ENCODE measurements at regions not wholly inside any gene's neighbourhood (a gene's known extent, or its start where the extent isn't known, plus 50 kb on each side); places are given as distances from the start of the nearest gene placed in this dataset.
A peak's percentile ranks its signal among the peaks of the same experiment; 100 is the strongest.
"Not testable (repeated sequence)": the region's sequence is repeated elsewhere in the genome, so short reads cannot be mapped to it uniquely, and the experiment has no call there.

DNA sequence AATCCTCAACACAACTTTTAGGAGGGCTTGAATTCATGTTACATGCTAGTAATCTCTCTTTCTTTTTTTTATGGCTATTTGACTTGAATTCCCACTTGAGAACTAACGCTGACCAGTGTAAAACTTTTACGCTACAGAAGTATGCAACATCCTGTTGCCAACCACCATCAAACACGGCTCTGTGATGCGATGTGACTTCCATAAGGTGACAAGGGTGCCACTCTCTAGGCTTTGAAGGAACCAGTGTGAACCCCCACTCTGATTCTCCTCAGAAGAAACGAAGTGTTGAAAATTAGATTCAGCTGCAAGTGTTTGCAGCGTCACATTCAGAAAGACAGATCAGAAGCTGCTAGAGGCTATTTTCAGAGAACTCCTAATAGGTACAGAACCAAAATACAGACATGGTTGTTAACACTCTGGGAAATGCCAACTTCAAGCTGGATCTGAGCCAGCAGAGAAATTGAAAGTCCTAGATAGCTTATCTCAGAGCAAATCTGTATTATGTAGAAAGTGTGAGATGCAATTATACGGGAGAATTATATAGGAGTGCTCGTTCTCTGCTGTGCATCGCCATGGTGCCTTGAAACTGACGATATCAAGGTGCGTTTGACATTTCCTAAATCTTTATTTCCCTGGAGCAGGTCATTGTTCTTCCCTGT is 271.2 kb downstream of the LPIN1 start:
- WGBS (ENCODE audit: missing lambda C conversion rate), result 30% methylated on average over 11 of the region's 11 CpGs
- no peak for FAIRE-seq
- POLR2A ChIA-PET, result no interaction called here

DNA sequence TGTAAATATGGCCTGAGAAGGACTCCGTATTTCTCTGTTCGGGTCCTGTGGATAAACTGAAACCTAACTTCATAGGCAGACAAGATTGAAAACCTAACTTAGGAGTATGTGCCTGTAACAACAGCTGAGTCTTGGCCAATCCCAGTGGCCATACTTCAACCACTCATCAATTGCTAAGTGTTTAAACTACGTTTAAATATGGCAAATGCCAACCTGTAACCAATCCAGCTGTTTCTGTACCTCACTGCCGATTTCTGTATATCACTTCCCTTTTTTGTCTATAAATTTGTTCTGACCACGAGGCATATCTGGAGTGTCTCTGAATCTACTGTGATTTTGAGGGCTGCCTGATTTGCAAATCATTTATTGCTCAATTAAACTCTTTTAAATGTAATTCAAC is 272.3 kb downstream of the LPIN1 start:
- ATAC-seq; POLR2A ChIA-PET; H3K4me1 ChIP-seq; H3K27ac ChIP-seq; FAIRE-seq; CTCF ChIA-PET; DNase-seq (ENCODE audit: low read depth in 1 of 2, low spot score in 1 of 2); H3K4me3 ChIP-seq: not testable (repeated sequence)
- Histone ChIP-seq H3K9me3 (peaks cover 31% of the 10 kb centered on the region; the same call in 2 of the 3 replicates), H3K4me2 (peak overlapping the region; percentile 39; the same call in 2 of the 3 replicates)
- WGBS (ENCODE audit: missing lambda C conversion rate), result 3% methylated on average over 5 of the region's 5 CpGs

More for the DNA sequence above, 271.2 kb downstream of the LPIN1 start:
- Histone ChIP-seq H3K4me1 (no peaks in the 10 kb centered on the region), H3K9me3 (peaks cover 33% of the 10 kb centered on the region; the same call in 2 of the 3 replicates), H3K4me3 (no peak overlapping the region), H3K27ac (no peak overlapping the region), H3K4me2 (no peak overlapping the region)
- CTCF ChIA-PET, result no interaction called here
- DNase-seq (ENCODE audit: low read depth in 1 of 2, low spot score in 1 of 2) (no peak), ATAC-seq (no peak)
- TF ChIP-seq, protein P1, sequence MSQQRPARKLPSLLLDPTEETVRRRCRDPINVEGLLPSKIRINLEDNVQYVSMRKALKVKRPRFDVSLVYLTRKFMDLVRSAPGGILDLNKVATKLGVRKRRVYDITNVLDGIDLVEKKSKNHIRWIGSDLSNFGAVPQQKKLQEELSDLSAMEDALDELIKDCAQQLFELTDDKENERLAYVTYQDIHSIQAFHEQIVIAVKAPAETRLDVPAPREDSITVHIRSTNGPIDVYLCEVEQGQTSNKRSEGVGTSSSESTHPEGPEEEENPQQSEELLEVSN (IDR thresholded peaks at IDR 0.05; ENCODE audit: borderline replicate concordance, low read depth), result no peak
- TF ChIP-seq ELK1 (IDR thresholded peaks at IDR 0.05; ENCODE audit: low read depth, low read length), result no peak
- no peak for TF ChIP-seq FOXS1 (CRISPR knock-in tag; IDR thresholded peaks at IDR 0.05)
- TF ChIP-seq POLR2AphosphoS2 (conservative IDR thresholded peaks at IDR 0.05; ENCODE audit: low read length), result no peak

DNA sequence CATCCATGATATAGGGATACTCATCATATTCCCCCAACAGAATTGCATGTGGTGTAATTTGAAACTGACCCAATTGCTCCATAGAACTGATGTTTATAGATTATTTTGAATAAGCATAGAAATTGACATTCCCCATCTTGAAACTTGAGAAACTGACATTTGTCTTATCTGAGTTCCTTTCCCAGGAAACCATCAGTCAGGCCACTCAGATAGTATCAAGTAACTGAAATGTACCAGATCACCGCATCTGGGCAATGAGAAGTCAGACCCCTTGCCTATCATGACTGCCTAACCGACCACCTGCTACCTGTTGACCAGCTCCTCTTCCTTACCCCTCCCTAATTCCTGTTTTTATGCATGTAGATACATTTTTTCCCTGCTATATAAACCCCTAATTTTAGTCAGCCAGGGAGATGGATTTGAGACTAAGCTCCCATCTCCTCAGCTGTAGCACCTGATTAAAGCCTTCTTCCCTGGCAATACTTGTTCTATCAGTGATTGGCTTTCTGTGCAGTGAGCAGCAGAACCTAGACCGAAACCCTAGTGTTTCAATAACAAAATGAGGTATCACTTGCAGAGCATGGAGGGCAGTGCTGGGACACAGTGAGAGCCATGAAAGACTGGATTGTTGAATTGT is 274.5 kb downstream of the LPIN1 start:
- Histone ChIP-seq H3K4me2 (no peak overlapping the region), H3K4me3 (no peak overlapping the region), H3K27ac (no peak overlapping the region), H3K9me3 (peaks cover 28% of the 10 kb centered on the region; the same call in 2 of the 3 replicates), H3K4me1 (no peaks in the 10 kb centered on the region)
- ATAC-seq (no peak), FAIRE-seq (no peak), DNase-seq (ENCODE audit: low read depth in 1 of 2, low spot score in 1 of 2) (no peak)
- POLR2A ChIA-PET, result no interaction called here
- WGBS (ENCODE audit: missing lambda C conversion rate), result 10% methylated on average over 3 of the region's 3 CpGs
- CTCF ChIA-PET, result no interaction called here
- no peak for TF ChIP-seq ZC3H11A (IDR thresholded peaks at IDR 0.05)

- H3K4me2 ChIP-seq; H3K27ac ChIP-seq; H3K4me3 ChIP-seq; POLR2A ChIA-PET; FAIRE-seq; ATAC-seq; H3K4me1 ChIP-seq; CTCF ChIA-PET; DNase-seq (ENCODE audit: low read depth in 1 of 2, low spot score in 1 of 2): not testable (repeated sequence)
- 4% methylated on average over 5 of the region's 5 CpGs for WGBS (ENCODE audit: missing lambda C conversion rate)
- peaks cover 21% of the 10 kb centered on the region; the same call in 2 of the 3 replicates for H3K9me3 ChIP-seq
- peak in 1 of 2 experiments; percentile 30; a peak in 1 of 4 replicates for TF ChIP-seq CEBPB (IDR thresholded peaks at IDR 0.05)
Observed at GRCh38 chr2:12024197-12024907, 277.9 kb downstream of the LPIN1 start.

DNA sequence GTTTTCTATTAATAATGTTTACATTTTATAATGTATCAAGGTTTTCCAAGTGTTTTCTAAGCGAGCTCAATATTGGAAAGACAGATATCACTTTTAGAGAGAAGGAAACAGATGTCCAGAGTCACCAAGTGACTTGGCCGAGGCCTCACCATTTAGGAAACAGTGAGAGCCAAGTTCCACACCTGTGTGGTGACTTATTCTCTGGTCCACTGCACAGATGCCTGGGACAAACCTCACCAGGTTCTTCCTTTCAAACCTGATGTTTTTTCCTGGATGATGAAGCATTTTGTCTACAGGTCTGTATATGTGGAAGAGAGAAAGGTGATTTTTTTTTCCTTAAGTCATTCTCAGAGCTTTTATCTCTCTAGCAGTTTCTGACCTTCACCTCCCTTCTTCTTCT is 280.7 kb downstream of the LPIN1 start:
- ChIA-PET CTCF (interaction anchor here (1.5 kb wide), 1 partner anchor 163 kb away, joined by 3 read pairs; no protein-coding TSS in a partner anchor), POLR2A (no interaction called here)
- FAIRE-seq, result no peak
- Histone ChIP-seq H3K4me3 (no peak overlapping the region), H3K9me3 (peaks cover under 1% of the 10 kb centered on the region; the same call in 1 of the 3 replicates), H3K4me1 (no peaks in the 10 kb centered on the region), H3K27ac (no peak overlapping the region), H3K4me2 (no peak overlapping the region)
- no peak for DNase-seq (ENCODE audit: low read depth in 1 of 2, low spot score in 1 of 2)
- ATAC-seq, result no peak
- TF ChIP-seq SMC3 (IDR thresholded peaks at IDR 0.05) (no peak), FOSL2 (IDR thresholded peaks at IDR 0.05) (no peak), FOSL2 (CRISPR knock-in tag; IDR thresholded peaks at IDR 0.05) (no peak), ATOH8 (CRISPR knock-in tag; IDR thresholded peaks at IDR 0.05; ENCODE audit: low read depth) (no peak), BHLHE40 (IDR thresholded peaks at IDR 0.05; ENCODE audit: low read depth, low read length) (no peak), TFCP2L1 (CRISPR knock-in tag; IDR thresholded peaks at IDR 0.05) (no peak)
- 17% methylated on average over 2 of the region's 2 CpGs for WGBS (ENCODE audit: missing lambda C conversion rate)

Data from A549 (cell line).